ENCODE measurements at regions not wholly inside any gene's neighbourhood (a gene's known extent, or its start where the extent isn't known, plus 50 kb on each side); places are given as distances from the start of the nearest gene placed in this dataset.

GRCh38 chr12:24045816-24046257, 96.4 kb upstream of the SOX5 start (continued):
- no peak for TF ChIP-seq ZNF235 (CRISPR knock-in tag; IDR thresholded peaks at IDR 0.05; ENCODE audit: borderline replicate concordance)
- no peak for TF ChIP-seq PHF5A (CRISPR knock-in tag; IDR thresholded peaks at IDR 0.05; ENCODE audit: low read depth, unreplicated experiment)
- TF ChIP-seq ETV6 (CRISPR knock-in tag; conservative IDR thresholded peaks at IDR 0.05) = no peak
- TF ChIP-seq CREB3 (CRISPR knock-in tag; IDR thresholded peaks at IDR 0.05) = no peak
- TF ChIP-seq ZNF256 (CRISPR knock-in tag; conservative IDR thresholded peaks at IDR 0.05) = no peak
- TF ChIP-seq, protein P1, sequence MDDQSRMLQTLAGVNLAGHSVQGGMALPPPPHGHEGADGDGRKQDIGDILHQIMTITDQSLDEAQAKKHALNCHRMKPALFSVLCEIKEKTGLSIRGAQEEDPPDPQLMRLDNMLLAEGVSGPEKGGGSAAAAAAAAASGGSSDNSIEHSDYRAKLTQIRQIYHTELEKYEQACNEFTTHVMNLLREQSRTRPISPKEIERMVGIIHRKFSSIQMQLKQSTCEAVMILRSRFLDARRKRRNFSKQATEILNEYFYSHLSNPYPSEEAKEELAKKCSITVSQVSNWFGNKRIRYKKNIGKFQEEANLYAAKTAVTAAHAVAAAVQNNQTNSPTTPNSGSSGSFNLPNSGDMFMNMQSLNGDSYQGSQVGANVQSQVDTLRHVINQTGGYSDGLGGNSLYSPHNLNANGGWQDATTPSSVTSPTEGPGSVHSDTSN (CRISPR knock-in tag; IDR thresholded peaks at IDR 0.05; ENCODE audit: borderline replicate concordance) = no peak
- 0 out of 2 replicates have a peak, but pooled peaks have one; percentile 43 for TF ChIP-seq YEATS4 (CRISPR knock-in tag; IDR thresholded peaks at IDR 0.05; ENCODE audit: borderline replicate concordance)
- TF ChIP-seq SRY (CRISPR knock-in tag; IDR thresholded peaks at IDR 0.05) = no peak
- TF ChIP-seq, protein P2, sequence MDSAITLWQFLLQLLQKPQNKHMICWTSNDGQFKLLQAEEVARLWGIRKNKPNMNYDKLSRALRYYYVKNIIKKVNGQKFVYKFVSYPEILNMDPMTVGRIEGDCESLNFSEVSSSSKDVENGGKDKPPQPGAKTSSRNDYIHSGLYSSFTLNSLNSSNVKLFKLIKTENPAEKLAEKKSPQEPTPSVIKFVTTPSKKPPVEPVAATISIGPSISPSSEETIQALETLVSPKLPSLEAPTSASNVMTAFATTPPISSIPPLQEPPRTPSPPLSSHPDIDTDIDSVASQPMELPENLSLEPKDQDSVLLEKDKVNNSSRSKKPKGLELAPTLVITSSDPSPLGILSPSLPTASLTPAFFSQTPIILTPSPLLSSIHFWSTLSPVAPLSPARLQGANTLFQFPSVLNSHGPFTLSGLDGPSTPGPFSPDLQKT (CRISPR knock-in tag; IDR thresholded peaks at IDR 0.05; ENCODE audit: borderline replicate concordance) = no peak
- peak; percentile 56 for TF ChIP-seq MIXL1 (CRISPR knock-in tag; IDR thresholded peaks at IDR 0.05)
- TF ChIP-seq, protein P3, sequence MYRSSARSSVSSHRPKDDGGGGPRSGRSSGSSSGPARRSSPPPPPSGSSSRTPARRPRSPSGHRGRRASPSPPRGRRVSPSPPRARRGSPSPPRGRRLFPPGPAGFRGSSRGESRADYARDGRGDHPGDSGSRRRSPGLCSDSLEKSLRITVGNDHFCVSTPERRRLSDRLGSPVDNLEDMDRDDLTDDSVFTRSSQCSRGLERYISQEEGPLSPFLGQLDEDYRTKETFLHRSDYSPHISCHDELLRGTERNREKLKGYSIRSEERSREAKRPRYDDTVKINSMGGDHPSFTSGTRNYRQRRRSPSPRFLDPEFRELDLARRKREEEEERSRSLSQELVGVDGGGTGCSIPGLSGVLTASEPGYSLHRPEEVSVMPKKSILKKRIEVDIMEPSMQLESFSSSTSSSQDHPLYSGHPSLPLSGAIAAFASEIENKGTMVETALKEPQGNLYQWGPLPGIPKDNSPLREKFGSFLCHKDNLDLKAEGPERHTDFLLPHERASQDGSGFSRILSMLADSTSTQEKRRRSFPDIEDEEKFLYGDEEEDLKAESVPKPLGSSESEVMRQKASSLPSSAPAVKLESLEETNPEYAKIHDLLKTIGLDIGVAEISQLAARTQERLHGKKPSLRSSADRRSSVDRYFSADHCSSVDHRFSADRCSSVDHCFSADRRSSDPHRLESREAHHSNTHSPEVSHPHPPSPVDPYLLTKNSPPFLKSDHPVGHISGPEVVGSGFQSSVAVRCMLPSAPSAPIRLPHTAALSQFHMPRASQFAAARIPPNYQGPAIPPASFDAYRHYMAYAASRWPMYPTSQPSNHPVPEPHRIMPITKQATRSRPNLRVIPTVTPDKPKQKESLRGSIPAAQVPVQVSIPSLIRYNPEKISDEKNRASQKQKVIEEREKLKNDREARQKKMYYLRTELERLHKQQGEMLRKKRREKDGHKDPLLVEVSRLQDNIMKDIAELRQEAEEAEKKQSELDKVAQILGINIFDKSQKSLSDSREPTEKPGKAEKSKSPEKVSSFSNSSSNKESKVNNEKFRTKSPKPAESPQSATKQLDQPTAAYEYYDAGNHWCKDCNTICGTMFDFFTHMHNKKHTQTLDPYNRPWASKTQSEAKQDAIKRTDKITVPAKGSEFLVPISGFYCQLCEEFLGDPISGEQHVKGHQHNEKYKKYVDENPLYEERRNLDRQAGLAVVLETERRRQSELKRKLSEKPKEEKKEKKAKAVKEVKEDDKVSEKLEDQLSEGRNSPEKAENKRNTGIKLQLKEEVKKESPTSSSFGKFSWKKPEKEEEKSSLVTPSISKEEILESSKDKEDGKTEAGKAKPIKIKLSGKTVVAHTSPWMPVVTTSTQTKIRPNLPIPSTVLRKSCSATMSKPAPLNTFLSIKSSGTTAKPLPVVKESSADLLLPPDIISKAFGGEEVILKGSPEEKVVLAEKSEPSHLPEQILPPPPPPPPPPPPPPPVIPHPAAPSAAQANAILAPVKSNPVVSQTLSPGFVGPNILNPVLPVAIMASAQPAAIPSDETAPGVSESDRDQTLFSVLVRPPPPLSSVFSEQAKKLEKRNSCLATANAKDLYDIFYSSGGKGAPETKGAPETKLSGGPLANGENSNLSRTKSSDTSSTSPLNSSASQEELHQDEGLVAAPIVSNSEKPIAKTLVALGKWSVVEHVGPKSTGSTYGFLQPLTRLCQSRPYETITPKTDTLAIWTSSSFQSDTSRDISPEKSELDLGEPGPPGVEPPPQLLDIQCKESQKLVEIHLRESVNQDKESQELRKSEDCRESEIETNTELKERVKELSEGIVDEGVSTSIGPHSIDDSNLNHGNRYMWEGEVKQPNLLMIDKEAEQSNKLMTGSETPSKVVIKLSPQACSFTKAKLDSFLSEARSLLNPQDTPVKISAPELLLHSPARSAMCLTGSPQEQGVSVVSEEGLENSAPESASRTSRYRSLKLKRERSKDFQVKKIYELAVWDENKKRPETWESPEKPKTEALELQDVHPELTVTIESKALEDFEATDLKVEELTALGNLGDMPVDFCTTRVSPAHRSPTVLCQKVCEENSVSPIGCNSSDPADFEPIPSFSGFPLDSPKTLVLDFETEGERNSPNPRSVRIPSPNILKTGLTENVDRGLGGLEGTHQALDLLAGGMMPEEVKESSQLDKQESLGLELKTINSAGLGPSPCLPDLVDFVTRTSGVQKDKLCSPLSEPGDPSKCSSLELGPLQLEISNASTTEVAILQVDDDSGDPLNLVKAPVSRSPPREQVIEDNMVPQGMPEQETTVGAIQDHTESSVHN (CRISPR knock-in tag; IDR thresholded peaks at IDR 0.05) = no peak
- no peak for TF ChIP-seq DMAP1 (CRISPR knock-in tag; IDR thresholded peaks at IDR 0.05)
- no peak for TF ChIP-seq EEA1 (CRISPR knock-in tag; IDR thresholded peaks at IDR 0.05; ENCODE audit: borderline replicate concordance)
- TF ChIP-seq SRSF4 (IDR thresholded peaks at IDR 0.05; ENCODE audit: low read depth, low read length, poor library complexity, severe bottlenecking) = no peak
- no peak for TF ChIP-seq ZNF121 (CRISPR knock-in tag; IDR thresholded peaks at IDR 0.05)

Data from HepG2 (cell line).